AML-193 (cell line): ENCODE measurements at regions not wholly inside any gene's neighbourhood (a gene's known extent, or its start where the extent isn't known, plus 50 kb on each side); places are given as distances from the start of the nearest gene placed in this dataset.
"Not testable (repeated sequence)": the region's sequence is repeated elsewhere in the genome, so short reads cannot be mapped to it uniquely, and the experiment has no call there.

Experiments
- DNase-seq, 2 experiments: peaks; one replicate each; lab custom pipeline; 2025; lab: John Stamatoyannopoulos, UW

- no peak for DNase-seq
Measured at GRCh38 chr22:49015993-49016908, 811.4 kb downstream of the BRD1 start.

GRCh38 chr22:49015459-49015858 lies 812.2 kb downstream of the BRD1 start:
- no peak for DNase-seq

GRCh38 chr22:49014227-49015201 lies 813.2 kb downstream of the BRD1 start:
- no peak for DNase-seq

GRCh38 chr22:49013707-49014106 lies 814.0 kb downstream of the BRD1 start:
- no peak for DNase-seq

- DNase-seq, result no peak
Measured at GRCh38 chr22:49012712-49013395, 814.8 kb downstream of the BRD1 start.

GRCh38 chr22:49011769-49012648 lies 815.7 kb downstream of the BRD1 start:
- no peak for DNase-seq

- no peak for DNase-seq
Measured at GRCh38 chr22:49011379-49011768, 816.3 kb downstream of the BRD1 start.

GRCh38 chr22:49010901-49011300 lies 816.8 kb downstream of the BRD1 start:
- no peak for DNase-seq

GRCh38 chr22:49010070-49010863 lies 817.4 kb downstream of the BRD1 start:
- DNase-seq, result no peak

- DNase-seq, result no peak
Measured at GRCh38 chr22:49009359-49010063, 818.2 kb downstream of the BRD1 start.

- no peak for DNase-seq
Measured at GRCh38 chr22:49008682-49009235, 818.9 kb downstream of the BRD1 start.

- no peak for DNase-seq
Measured at GRCh38 chr22:49007013-49007653, 820.5 kb downstream of the BRD1 start.

GRCh38 chr22:49006207-49007012 lies 821.3 kb downstream of the BRD1 start:
- no peak for DNase-seq

GRCh38 chr22:49005557-49005956 lies 822.1 kb downstream of the BRD1 start:
- no peak for DNase-seq

- no peak for DNase-seq
Measured at GRCh38 chr22:49004484-49005399, 822.9 kb downstream of the BRD1 start.

GRCh38 chr22:48997605-48998004 lies 830.1 kb downstream of the BRD1 start:
- not testable (repeated sequence) for DNase-seq

GRCh38 chr22:48993655-48994054 lies 834.0 kb downstream of the BRD1 start:
- no peak for DNase-seq
